Caco-2 (cell line): ENCODE measurements at regions not wholly inside any gene's neighbourhood (a gene's known extent, or its start where the extent isn't known, plus 50 kb on each side); places are given as distances from the start of the nearest gene placed in this dataset.

Experiments
- BruUV-seq: library from RNA; stranded (reverse); fragments of 400-500 nt; replicated peaks from 2 replicates; lab custom pipeline; 2021; lab: Mats Ljungman, UMichigan
- CTCF ChIA-PET: fragments of 300-600 bp; sonication (Branson Sonifier 250); formaldehyde crosslinking; loops from one replicate; lab custom pipeline; 2022; ENCODE audit warnings: antibody characterized with exemption; lab: Charles Lee
- POLR2A ChIA-PET: fragments of 300-600 bp; sonication (Branson Sonifier 250); formaldehyde crosslinking; loops from one replicate; lab custom pipeline; 2022; ENCODE audit warnings: antibody characterized with exemption; lab: Charles Lee
- DNase-seq, 2 experiments: peaks; one replicate each; pipeline versions ENCODE4 v3.0.0 to v3.0.0-alpha.2; 2020 to 2022
- H3K27me3 ChIP-seq: replicated peaks from 2 replicates; pipeline ENCODE4 v1.6.0; 2011; ENCODE audit warnings: low read length; ENCODE audit not compliant: control insufficient read depth, insufficient read depth
- H3K36me3 ChIP-seq: 2 replicates; pipeline ENCODE4 v1.5.1; 2011; ENCODE audit warnings: low read length; ENCODE audit not compliant: control insufficient read depth, insufficient read depth
- H3K4me1 ChIP-seq: fragments of 250-450 bp; sonication (Bioruptor Pico); 2 replicates; pipeline ENCODE4 v1.5.1; 2020; ENCODE audit warnings: mild to moderate bottlenecking
- H3K4me3 ChIP-seq: 2 replicates; pipeline ENCODE4 v1.5.1; 2011; ENCODE audit warnings: low read depth, mild to moderate bottlenecking, control low read depth, low read length
- H3K9me3 ChIP-seq: fragments of 250-450 bp; sonication (Bioruptor Pico); 2 replicates; pipeline ENCODE4 v1.5.1; 2020; ENCODE audit warnings: mild to moderate bottlenecking, moderate library complexity
- H3K27ac Mint-ChIP-seq: one replicate; pipeline ENCODE4 v1.8.0; 2022; ENCODE audit warnings: mixed read lengths; ENCODE audit not compliant: unreplicated experiment
- H3K27me3 Mint-ChIP-seq: one replicate; pipeline ENCODE4 v1.8.0; 2022; ENCODE audit warnings: mixed read lengths; ENCODE audit not compliant: insufficient read depth, unreplicated experiment
- H3K36me3 Mint-ChIP-seq: one replicate; pipeline ENCODE4 v1.8.0; 2022; ENCODE audit warnings: mild to moderate bottlenecking, mixed read lengths; ENCODE audit not compliant: insufficient read depth, unreplicated experiment
- H3K4me1 Mint-ChIP-seq: one replicate; pipeline ENCODE4 v1.8.0; 2022; ENCODE audit warnings: low read depth, mixed read lengths; ENCODE audit not compliant: unreplicated experiment
- H3K4me3 Mint-ChIP-seq: one replicate; pipeline ENCODE4 v1.8.0; 2022; ENCODE audit warnings: mild to moderate bottlenecking, moderate library complexity, mixed read lengths; ENCODE audit not compliant: unreplicated experiment
- H3K9me3 Mint-ChIP-seq: one replicate; pipeline ENCODE4 v1.8.0; 2022; ENCODE audit warnings: mixed read lengths; ENCODE audit not compliant: unreplicated experiment
- intact Hi-C: fragments of 100-400 bp; cut with micrococcal nuclease; formaldehyde crosslinking; loops from one replicate; pipeline ENCODE4 v1.10.0; 2022; ENCODE audit not compliant: unreplicated experiment
- TF ChIP-seq, protein P1 (sequence below), 2 experiments: fragments of 200-600 bp in 1 of 2; IDR thresholded peaks; 1 replicate in 1 of 2; 2 replicates in 1 of 2; pipeline versions ENCODE4 v1.5.1 to v1.8.0; 2011 to 2022; ENCODE audit warnings: antibody characterized with exemption in 1 of 2, control low read depth in 1 of 2, inconsistent platforms in 1 of 2, low read depth in 1 of 2, low read length in 1 of 2, mild to moderate bottlenecking in 1 of 2, moderate library complexity in 1 of 2; ENCODE audit not compliant: insufficient read depth in 1 of 2, severe bottlenecking in 1 of 2, unreplicated experiment in 1 of 2

DNA sequence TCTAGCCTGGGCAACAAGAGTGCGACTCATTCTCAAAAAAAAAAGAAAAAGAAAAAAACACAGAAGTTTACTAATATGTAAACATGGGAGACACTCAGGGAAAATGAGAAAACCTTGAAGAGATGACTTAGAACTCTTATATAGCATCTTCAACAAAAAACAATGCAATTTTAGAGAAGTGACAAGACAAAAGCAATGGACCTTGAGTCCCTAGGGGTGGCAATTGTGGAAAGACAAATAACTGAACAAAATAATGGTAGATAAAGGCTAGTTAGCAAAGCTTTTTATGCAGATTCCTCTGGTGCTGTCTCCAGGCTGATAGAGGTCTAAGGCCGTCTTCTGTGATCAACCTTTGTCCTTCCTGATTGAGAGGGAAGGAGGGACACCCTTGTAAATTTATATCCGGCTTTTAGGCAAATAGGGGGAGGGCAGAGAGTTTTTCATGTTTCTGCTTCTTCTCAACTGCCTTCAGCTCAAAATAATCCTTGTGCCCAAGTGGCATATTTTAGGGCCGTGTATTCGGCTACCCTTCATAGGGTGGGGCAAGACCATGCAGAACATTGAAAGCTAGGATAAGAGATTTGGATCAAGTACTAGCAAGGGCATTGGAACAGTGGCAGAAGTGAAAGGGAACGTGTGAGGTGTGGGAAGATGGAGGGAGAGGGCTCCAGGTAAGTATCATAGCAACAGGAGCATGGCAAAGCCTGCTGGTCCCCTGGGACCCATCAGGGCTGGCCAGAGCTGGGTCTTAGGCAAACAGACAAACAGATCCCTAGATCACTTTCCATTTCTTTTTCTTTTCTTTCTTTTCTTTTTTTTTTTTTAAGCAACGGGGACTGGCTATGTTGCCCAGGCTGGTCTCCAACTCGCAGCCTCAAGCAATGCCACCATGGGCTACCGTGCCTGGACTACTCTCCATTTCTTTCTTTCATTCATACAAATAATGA, 95.0 kb upstream of the CALM2 start:
- Mint-ChIP-seq H3K27ac (peak overlapping the region; percentile 69), H3K4me1 (peaks cover 27% of the 10 kb centered on the region), H3K27me3 (no peaks in the 10 kb centered on the region), H3K36me3 (no peaks in the 10 kb centered on the region), H3K4me3 (peak overlapping the region; percentile 73), H3K9me3 (no peaks in the 10 kb centered on the region)
- ChIA-PET CTCF (interaction anchor here (1.2 kb wide), 1 partner anchor 52 kb away, joined by 5 read pairs; no protein-coding TSS in a partner anchor), POLR2A (no interaction called here)
- TF ChIP-seq, protein P1, sequence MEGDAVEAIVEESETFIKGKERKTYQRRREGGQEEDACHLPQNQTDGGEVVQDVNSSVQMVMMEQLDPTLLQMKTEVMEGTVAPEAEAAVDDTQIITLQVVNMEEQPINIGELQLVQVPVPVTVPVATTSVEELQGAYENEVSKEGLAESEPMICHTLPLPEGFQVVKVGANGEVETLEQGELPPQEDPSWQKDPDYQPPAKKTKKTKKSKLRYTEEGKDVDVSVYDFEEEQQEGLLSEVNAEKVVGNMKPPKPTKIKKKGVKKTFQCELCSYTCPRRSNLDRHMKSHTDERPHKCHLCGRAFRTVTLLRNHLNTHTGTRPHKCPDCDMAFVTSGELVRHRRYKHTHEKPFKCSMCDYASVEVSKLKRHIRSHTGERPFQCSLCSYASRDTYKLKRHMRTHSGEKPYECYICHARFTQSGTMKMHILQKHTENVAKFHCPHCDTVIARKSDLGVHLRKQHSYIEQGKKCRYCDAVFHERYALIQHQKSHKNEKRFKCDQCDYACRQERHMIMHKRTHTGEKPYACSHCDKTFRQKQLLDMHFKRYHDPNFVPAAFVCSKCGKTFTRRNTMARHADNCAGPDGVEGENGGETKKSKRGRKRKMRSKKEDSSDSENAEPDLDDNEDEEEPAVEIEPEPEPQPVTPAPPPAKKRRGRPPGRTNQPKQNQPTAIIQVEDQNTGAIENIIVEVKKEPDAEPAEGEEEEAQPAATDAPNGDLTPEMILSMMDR (IDR thresholded peaks at IDR 0.05; ENCODE audit: insufficient read depth in 1 of 2, low read depth in 1 of 2, low read length in 1 of 2, severe bottlenecking in 1 of 2, unreplicated experiment in 1 of 2), result no peak
- Histone ChIP-seq H3K4me1 (peaks cover 39% of the 10 kb centered on the region), H3K27me3 (no peaks in the 10 kb centered on the region), H3K9me3 (no peaks in the 10 kb centered on the region), H3K36me3 (no peaks in the 10 kb centered on the region), H3K4me3 (no peak overlapping the region)
- no peak for DNase-seq
- intact Hi-C loops, result loop anchor here (5.0 kb wide), 1 partner anchor 44 kb away; no protein-coding TSS in a partner anchor
- BruUV-seq, result no TSS peak

DNA sequence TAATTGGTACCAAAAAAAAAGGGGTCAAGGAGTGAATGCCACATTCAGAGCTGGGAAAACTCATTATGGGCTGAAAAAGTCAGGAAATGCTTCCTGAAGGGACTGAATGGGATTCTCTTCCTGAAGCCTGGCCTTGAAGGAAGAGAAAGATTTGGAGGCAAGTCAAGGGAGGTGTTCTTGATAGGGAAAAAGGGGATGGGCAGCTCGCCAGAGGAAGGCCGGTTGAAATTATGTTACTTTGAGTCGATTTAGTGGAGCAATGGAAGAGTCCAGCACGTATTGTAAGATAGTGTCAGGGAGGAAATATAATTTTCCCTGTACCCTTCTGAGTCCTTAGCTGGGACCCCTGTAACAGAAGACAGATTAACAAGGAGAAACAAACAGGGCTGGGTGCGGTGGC, 94.1 kb upstream of the CALM2 start:
- H3K4me1 Mint-ChIP-seq, result peaks cover 36% of the 10 kb centered on the region
- intact Hi-C loops, result loop anchor here (5.0 kb wide), 1 partner anchor 43 kb away; no protein-coding TSS in a partner anchor
- no peak overlapping the region for H3K4me3 ChIP-seq
- no peaks in the 10 kb centered on the region for H3K27me3 ChIP-seq
- no peaks in the 10 kb centered on the region for H3K9me3 Mint-ChIP-seq
- CTCF ChIA-PET, result interaction anchor here (1.2 kb wide), 1 partner anchor 52 kb away, joined by 5 read pairs; no protein-coding TSS in a partner anchor
- BruUV-seq, result no TSS peak
- POLR2A ChIA-PET, result no interaction called here
- H3K4me1 ChIP-seq, result peaks cover 48% of the 10 kb centered on the region
- TF ChIP-seq, protein P1 (IDR thresholded peaks at IDR 0.05; ENCODE audit: insufficient read depth in 1 of 2, low read depth in 1 of 2, low read length in 1 of 2, severe bottlenecking in 1 of 2, unreplicated experiment in 1 of 2), result no peak
- H3K36me3 ChIP-seq, result no peaks in the 10 kb centered on the region
- no peak overlapping the region for H3K4me3 Mint-ChIP-seq
- H3K9me3 ChIP-seq, result no peaks in the 10 kb centered on the region
- no peak for DNase-seq
- H3K27me3 Mint-ChIP-seq, result no peaks in the 10 kb centered on the region
- no peaks in the 10 kb centered on the region for H3K36me3 Mint-ChIP-seq
- H3K27ac Mint-ChIP-seq, result peak overlapping the region; percentile 69

GRCh38 chr2:47269316-47270232, 93.3 kb upstream of the CALM2 start:
- TF ChIP-seq, protein P1 (IDR thresholded peaks at IDR 0.05; ENCODE audit: insufficient read depth in 1 of 2, low read depth in 1 of 2, low read length in 1 of 2, severe bottlenecking in 1 of 2, unreplicated experiment in 1 of 2), result no peak
- BruUV-seq, result no TSS peak
- ChIA-PET POLR2A (no interaction called here), CTCF (no interaction called here)
- H3K4me1 ChIP-seq, result peaks cover 56% of the 10 kb centered on the region
- H3K9me3 ChIP-seq, result no peaks in the 10 kb centered on the region
- Mint-ChIP-seq H3K27ac (peak overlapping the region; percentile 69), H3K4me1 (peaks cover 44% of the 10 kb centered on the region), H3K9me3 (no peaks in the 10 kb centered on the region), H3K27me3 (no peaks in the 10 kb centered on the region), H3K36me3 (no peaks in the 10 kb centered on the region), H3K4me3 (no peak overlapping the region)
- intact Hi-C loops, result loop anchor here (5.0 kb wide), 1 partner anchor 42 kb away; no protein-coding TSS in a partner anchor
- no peaks in the 10 kb centered on the region for H3K36me3 ChIP-seq
- no peak overlapping the region for H3K4me3 ChIP-seq
- H3K27me3 ChIP-seq, result no peaks in the 10 kb centered on the region
- no peak for DNase-seq
